H9 (cell line): ENCODE measurements at regions not wholly inside any gene's neighbourhood (a gene's known extent, or its start where the extent isn't known, plus 50 kb on each side); places are given as distances from the start of the nearest gene placed in this dataset.

Experiments used
- DNase-seq: peaks from one replicate; pipeline ENCODE4 v3.0.0-alpha.2; 2017
- H2AFZ ChIP-seq: one replicate; pipeline ENCODE4 v1.6.1; 2013; ENCODE audit warnings: mild to moderate bottlenecking, low read length, control low read depth, moderate library complexity
- H2AK5ac ChIP-seq: 2 replicates; pipeline ENCODE4 v1.6.1; 2013; ENCODE audit warnings: low read length, control low read depth, mixed read lengths; ENCODE audit not compliant: insufficient read length
- H2BK120ac ChIP-seq: one replicate; pipeline ENCODE4 v1.6.1; 2013; ENCODE audit warnings: low read depth, mild to moderate bottlenecking, low read length, control low read depth, inconsistent platforms; ENCODE audit not compliant: poor library complexity, severe bottlenecking
- H2BK12ac ChIP-seq: 2 replicates; pipeline ENCODE4 v1.6.1; 2013; ENCODE audit warnings: low read length, control low read depth, mixed read lengths, low read depth; ENCODE audit not compliant: insufficient read length
- H2BK15ac ChIP-seq: 2 replicates; pipeline ENCODE4 v1.6.1; 2013; ENCODE audit warnings: low read depth, low read length, control low read depth
- H2BK20ac ChIP-seq: one replicate; pipeline ENCODE4 v1.6.1; 2013; ENCODE audit warnings: low read depth, mild to moderate bottlenecking, low read length, control low read depth, inconsistent platforms; ENCODE audit not compliant: poor library complexity, severe bottlenecking
- H2BK5ac ChIP-seq: 2 replicates; pipeline ENCODE4 v1.6.1; 2013; ENCODE audit warnings: low read length, control low read depth, mixed read lengths; ENCODE audit not compliant: insufficient read length
- H3K14ac ChIP-seq: 2 replicates; pipeline ENCODE4 v1.6.1; 2013; ENCODE audit warnings: low read length, control low read depth; ENCODE audit not compliant: insufficient read depth
- H3K18ac ChIP-seq: 2 replicates; pipeline ENCODE4 v1.6.1; 2013; ENCODE audit warnings: low read depth, mild to moderate bottlenecking, mixed read lengths, low read length, control low read depth; ENCODE audit not compliant: insufficient read length
- H3K23ac ChIP-seq: 2 replicates; pipeline ENCODE4 v1.6.1; 2013; ENCODE audit warnings: low read length, control low read depth, mixed read lengths, low read depth; ENCODE audit not compliant: insufficient read length
- H3K23me2 ChIP-seq: 2 replicates; pipeline ENCODE4 v1.6.1; 2013; ENCODE audit warnings: low read depth, mild to moderate bottlenecking, mixed read lengths, low read length, control low read depth; ENCODE audit not compliant: insufficient read length, poor library complexity, severe bottlenecking
- H3K27ac ChIP-seq: 2 replicates; pipeline ENCODE4 v1.5.1; 2013; ENCODE audit warnings: low read length, control low read depth, mixed read lengths, low read depth; ENCODE audit not compliant: insufficient read length
- H3K27me3 ChIP-seq: 2 replicates; pipeline ENCODE4 v1.6.1; 2013; ENCODE audit warnings: low read length, control low read depth, inconsistent platforms; ENCODE audit not compliant: insufficient read depth
- H3K4ac ChIP-seq: 2 replicates; pipeline ENCODE4 v1.6.1; 2013; ENCODE audit warnings: low read depth, mild to moderate bottlenecking, control low read depth, inconsistent platforms, low read length, moderate library complexity
- H3K4me1 ChIP-seq: 2 replicates; pipeline ENCODE4 v1.6.1; 2013; ENCODE audit warnings: low read length, control low read depth, inconsistent platforms; ENCODE audit not compliant: insufficient read depth
- H3K4me2 ChIP-seq: 2 replicates; pipeline ENCODE4 v1.6.1; 2013; ENCODE audit warnings: low read length, control low read depth, mixed read lengths; ENCODE audit not compliant: insufficient read length, insufficient read depth
- H3K56ac ChIP-seq: 2 replicates; pipeline ENCODE4 v1.6.1; 2013; ENCODE audit warnings: low read depth, mild to moderate bottlenecking, mixed read lengths, low read length, control low read depth; ENCODE audit not compliant: insufficient read length
- H3K79me1 ChIP-seq: 2 replicates; pipeline ENCODE4 v1.6.1; 2013; ENCODE audit warnings: low read depth, mild to moderate bottlenecking, moderate library complexity, low read length, control low read depth, inconsistent platforms; ENCODE audit not compliant: insufficient read depth, poor library complexity, severe bottlenecking
- H3K79me2 ChIP-seq: 2 replicates; pipeline ENCODE4 v1.6.1; 2013; ENCODE audit warnings: low read length, control low read depth, inconsistent platforms; ENCODE audit not compliant: insufficient read depth
- H3K9ac ChIP-seq: 2 replicates; pipeline ENCODE4 v1.6.1; 2013; ENCODE audit warnings: low read length, control low read depth, mixed read lengths; ENCODE audit not compliant: insufficient read length; ENCODE audit errors: extremely low read depth
- H3K9me3 ChIP-seq: one replicate; pipeline ENCODE4 v1.6.1; 2013; ENCODE audit warnings: low read depth, low read length, inconsistent platforms; ENCODE audit not compliant: control insufficient read depth
- H3T11ph ChIP-seq: one replicate; pipeline ENCODE4 v1.6.1; 2013; ENCODE audit warnings: mild to moderate bottlenecking, low read length, control low read depth, inconsistent platforms
- H4K20me1 ChIP-seq: one replicate; pipeline ENCODE4 v1.6.1; 2013; ENCODE audit not compliant: control insufficient read depth, insufficient read length, insufficient read depth
- H4K5ac ChIP-seq: 2 replicates; pipeline ENCODE4 v1.6.1; 2013; ENCODE audit warnings: low read depth, mild to moderate bottlenecking, mixed read lengths, low read length, control low read depth; ENCODE audit not compliant: insufficient read length
- H4K8ac ChIP-seq: replicated peaks from 2 replicates; pipeline ENCODE4 v1.6.1; 2013; ENCODE audit warnings: low read length, control low read depth, mixed read lengths, low read depth; ENCODE audit not compliant: insufficient read length
- H4K91ac ChIP-seq: 2 replicates; pipeline ENCODE4 v1.6.1; 2013; ENCODE audit warnings: low read depth, mild to moderate bottlenecking, moderate library complexity, mixed read lengths, low read length, control low read depth; ENCODE audit not compliant: insufficient read length
- H3K27ac Mint-ChIP-seq, 3 experiments: 2 replicates in 2 of 3; 3 replicates in 1 of 3; pipeline ENCODE4 v1.8.0; 2020 to 2021; ENCODE audit warnings: mixed read lengths in 3 of 3, mild to moderate bottlenecking in 1 of 3, moderate library complexity in 1 of 3
- H3K27me3 Mint-ChIP-seq: 2 replicates; pipeline ENCODE4 v1.8.0; 2021; ENCODE audit warnings: low read depth, mild to moderate bottlenecking, moderate library complexity, mixed read lengths
- H3K36me3 Mint-ChIP-seq, 3 experiments: 2 replicates in 2 of 3; 3 replicates in 1 of 3; pipeline ENCODE4 v1.8.0; 2020 to 2021; ENCODE audit warnings: low read depth in 3 of 3, mixed read lengths in 3 of 3; ENCODE audit not compliant: insufficient read depth in 1 of 3
- H3K4me1 Mint-ChIP-seq, 2 experiments: 2 replicates each; pipeline ENCODE4 v1.8.0; 2020; ENCODE audit warnings: mixed read lengths in 2 of 2
- H3K4me3 Mint-ChIP-seq, 2 experiments: 2 replicates in 1 of 2; 3 replicates in 1 of 2; pipeline ENCODE4 v1.8.0; 2020 to 2021; ENCODE audit warnings: mild to moderate bottlenecking in 2 of 2, mixed read lengths in 2 of 2, moderate library complexity in 1 of 2
- H3K9me3 Mint-ChIP-seq, 2 experiments: 2 replicates in 1 of 2; 3 replicates in 1 of 2; pipeline ENCODE4 v1.8.0; 2020; ENCODE audit warnings: mild to moderate bottlenecking in 2 of 2, mixed read lengths in 2 of 2, moderate library complexity in 1 of 2
- CTCF ChIP-seq: fragments of 200-600 bp; sonication (generic); conservative IDR thresholded peaks from 3 replicates; pipeline ENCODE4 v1.8.0; 2021; ENCODE audit warnings: antibody characterized with exemption, mild to moderate bottlenecking
- WGBS: extraction: QIAGEN DNeasy Blood & Tissue Kit; methylation state at CpG from one replicate; pipeline ENCODE4 v1.1.7; 2013; ENCODE audit warnings: missing lambda C conversion rate, low lambda C conversion rate, mixed read lengths; ENCODE audit not compliant: insufficient read length; ENCODE audit errors: extremely low coverage; 5-methylcytosine and 5-hydroxymethylcytosine counted together

DNA sequence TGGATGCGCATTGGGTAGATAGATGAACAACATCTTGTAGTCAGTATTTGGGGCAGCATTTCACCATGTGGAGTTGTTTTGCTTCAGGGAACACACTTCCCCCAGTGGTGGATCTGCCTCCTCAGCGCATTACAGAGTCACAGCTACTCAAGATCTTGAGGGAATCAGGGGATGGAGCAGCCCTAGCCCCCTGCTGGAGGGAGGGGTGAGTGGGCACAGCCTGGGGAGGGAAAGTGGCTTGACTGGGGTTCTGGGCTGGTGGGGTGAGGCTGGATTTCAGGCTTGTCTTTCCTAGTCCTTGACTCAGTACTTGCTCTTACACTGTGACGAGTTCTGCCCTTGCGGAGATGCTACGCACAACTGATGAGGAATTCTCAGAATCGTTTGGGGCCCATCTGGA, 271.0 kb upstream of the HS6ST1 start:
- DNase-seq = peak; percentile 42
- Histone ChIP-seq H3K27ac (no peak overlapping the region), H3K9me3 (no peaks in the 10 kb centered on the region), H3K9ac (no peak overlapping the region), H3K79me1 (no peaks in the 10 kb centered on the region), H3K23ac (no peak overlapping the region), H3T11ph (no peak overlapping the region), H2AK5ac (no peak overlapping the region), H3K14ac (no peak overlapping the region), H4K20me1 (no peaks in the 10 kb centered on the region), H3K56ac (no peak overlapping the region), H2BK20ac (no peak overlapping the region), H3K4ac (no peak overlapping the region), H4K5ac (no peak overlapping the region), H3K4me2 (no peak overlapping the region), H2BK5ac (no peak overlapping the region), H2AFZ (no peak overlapping the region), H4K8ac (no peak overlapping the region), H3K18ac (no peak overlapping the region), H2BK15ac (no peak overlapping the region), H2BK120ac (no peak overlapping the region), H2BK12ac (no peak overlapping the region), H3K23me2 (no peaks in the 10 kb centered on the region), H3K27me3 (no peaks in the 10 kb centered on the region), H3K79me2 (no peaks in the 10 kb centered on the region), H4K91ac (no peak overlapping the region), H3K4me1 (no peaks in the 10 kb centered on the region)
- Mint-ChIP-seq H3K4me3 (no peak overlapping the region), H3K27ac (no peak overlapping the region; a peak in 1 of 7 replicates), H3K27me3 (peaks cover 4% of the 10 kb centered on the region), H3K36me3 (no peaks in the 10 kb centered on the region), H3K4me1 (peaks cover 11 to 13% of the 10 kb centered on the region in 2 experiments), H3K9me3 (peaks cover 0 to 2% of the 10 kb centered on the region in 2 experiments; a peak in 3 of 5 replicates)
- peak; percentile 53 for TF ChIP-seq CTCF
- WGBS = no CpG with 5 or more reads among the region's 6 CpGs
